GM10266 (cell line): ENCODE measurements at regions not wholly inside any gene's neighbourhood (a gene's known extent, or its start where the extent isn't known, plus 50 kb on each side); places are given as distances from the start of the nearest gene placed in this dataset.
"Not testable (repeated sequence)": the region's sequence is repeated elsewhere in the genome, so short reads cannot be mapped to it uniquely, and the experiment has no call there.

Source experiments
- DNase-seq: peaks from one replicate; pipeline ENCODE4 v3.0.0; 2012; ENCODE audit errors: extremely low spot score
- TF ChIP-seq, protein P1 (sequence below): IDR thresholded peaks from 2 replicates; pipeline ENCODE4 v1.5.1; 2012; ENCODE audit warnings: mild to moderate bottlenecking, low read depth; ENCODE audit not compliant: control insufficient read depth, insufficient read depth; ENCODE audit errors: missing control alignments

DNA sequence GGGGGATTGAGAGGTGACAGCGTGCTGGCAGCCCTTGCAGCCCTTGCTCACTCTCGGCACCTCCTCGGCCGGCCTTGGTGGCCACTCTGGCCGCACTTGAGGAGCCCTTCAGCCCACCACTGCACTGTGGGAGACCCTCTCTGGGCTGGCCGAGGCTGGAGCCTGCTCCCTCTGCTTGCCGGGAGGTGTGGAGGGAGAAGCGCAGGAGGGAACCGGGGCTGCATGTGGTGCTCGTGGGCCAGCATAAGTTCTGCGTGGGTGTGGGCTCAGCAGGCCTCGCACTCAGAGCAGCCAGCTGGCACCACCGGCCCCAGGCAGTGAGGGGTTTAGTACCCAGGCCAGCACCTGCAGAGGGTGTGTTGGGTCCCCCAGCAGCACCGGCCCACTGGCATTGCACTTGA is 912.2 kb upstream of the ADGRB3 start:
- TF ChIP-seq, protein P1, sequence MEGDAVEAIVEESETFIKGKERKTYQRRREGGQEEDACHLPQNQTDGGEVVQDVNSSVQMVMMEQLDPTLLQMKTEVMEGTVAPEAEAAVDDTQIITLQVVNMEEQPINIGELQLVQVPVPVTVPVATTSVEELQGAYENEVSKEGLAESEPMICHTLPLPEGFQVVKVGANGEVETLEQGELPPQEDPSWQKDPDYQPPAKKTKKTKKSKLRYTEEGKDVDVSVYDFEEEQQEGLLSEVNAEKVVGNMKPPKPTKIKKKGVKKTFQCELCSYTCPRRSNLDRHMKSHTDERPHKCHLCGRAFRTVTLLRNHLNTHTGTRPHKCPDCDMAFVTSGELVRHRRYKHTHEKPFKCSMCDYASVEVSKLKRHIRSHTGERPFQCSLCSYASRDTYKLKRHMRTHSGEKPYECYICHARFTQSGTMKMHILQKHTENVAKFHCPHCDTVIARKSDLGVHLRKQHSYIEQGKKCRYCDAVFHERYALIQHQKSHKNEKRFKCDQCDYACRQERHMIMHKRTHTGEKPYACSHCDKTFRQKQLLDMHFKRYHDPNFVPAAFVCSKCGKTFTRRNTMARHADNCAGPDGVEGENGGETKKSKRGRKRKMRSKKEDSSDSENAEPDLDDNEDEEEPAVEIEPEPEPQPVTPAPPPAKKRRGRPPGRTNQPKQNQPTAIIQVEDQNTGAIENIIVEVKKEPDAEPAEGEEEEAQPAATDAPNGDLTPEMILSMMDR, result no peak
- DNase-seq, result no peak

DNA sequence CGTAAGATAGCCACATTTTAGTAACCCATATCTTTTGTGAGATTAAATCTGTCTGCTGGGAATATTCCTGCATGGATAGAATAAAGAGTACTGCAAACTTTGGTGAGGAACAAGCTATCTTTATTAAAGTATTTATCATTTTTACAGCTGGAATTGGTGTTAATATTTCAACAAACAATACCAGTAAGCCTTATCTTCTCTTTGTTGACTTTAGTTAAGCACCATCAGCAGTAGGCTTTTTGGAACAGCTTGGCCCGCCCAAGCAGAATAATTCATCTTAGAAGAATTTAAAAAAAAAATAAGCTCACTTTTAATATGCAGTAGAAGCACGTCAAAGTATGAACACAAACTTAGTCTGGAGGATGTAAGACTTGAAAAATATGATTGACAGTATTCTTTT is 917.8 kb upstream of the ADGRB3 start:
- TF ChIP-seq, protein P1, result no peak
- no peak for DNase-seq

DNA sequence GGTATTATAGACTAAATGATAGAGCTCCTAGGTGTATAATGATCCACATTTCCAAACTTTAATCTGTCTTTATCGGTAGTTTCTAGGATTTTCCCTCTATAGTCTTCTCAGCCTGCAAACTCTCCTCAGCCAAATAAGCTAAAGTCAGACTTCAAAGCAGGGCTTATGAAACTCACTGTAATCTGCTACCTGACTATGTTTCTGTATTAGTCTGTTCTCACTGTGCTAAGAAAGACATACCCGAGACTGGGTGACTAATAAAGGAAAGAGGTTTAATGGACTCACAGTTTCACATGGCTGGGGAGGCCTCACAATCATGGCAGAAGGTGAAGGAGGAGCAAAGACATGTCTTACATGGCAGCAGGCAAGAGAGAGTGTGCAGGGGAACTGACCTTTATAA is 928.7 kb upstream of the ADGRB3 start:
- DNase-seq, result no peak
- TF ChIP-seq, protein P1, result no peak

DNA sequence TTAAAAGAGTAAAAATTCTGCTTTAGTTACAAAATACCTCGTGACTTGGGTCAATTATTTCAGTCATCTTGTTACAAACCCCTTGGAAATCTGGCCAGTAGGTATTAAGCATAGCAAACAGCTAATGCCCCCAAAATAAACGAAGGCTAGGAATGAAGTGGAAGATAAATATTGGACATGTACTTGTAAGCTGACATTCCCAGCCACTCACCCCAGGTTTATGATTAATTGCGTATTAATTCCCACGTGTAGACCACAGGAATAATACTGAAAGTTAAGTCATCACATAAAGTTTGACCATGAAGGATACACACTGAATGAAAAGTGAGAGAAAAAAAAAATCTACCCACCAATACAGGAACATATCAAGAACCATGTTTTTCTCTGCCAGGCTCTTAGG is 936.5 kb upstream of the ADGRB3 start:
- TF ChIP-seq, protein P1, result no peak

DNA sequence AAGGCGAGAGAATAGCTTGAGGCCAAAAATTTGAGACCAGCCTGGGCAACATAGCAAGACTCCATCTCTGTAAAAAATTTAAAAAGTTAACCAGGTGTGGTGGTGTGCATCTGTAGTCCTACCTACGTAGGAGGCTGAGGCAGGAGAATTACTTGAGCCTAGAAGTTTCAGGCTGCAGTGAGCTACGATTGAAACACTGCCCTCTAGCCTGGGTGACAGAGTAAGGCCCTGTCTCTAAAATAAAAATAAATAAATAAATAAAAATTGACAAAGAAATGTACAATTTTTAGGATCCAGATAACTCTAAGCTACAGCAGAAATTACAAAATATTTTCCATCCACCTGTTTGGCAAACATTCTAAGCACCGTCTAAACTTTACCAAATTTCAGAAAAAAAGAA is 941.0 kb upstream of the ADGRB3 start:
- DNase-seq, result no peak
- TF ChIP-seq, protein P1, result no peak

More for the DNA sequence above, 936.5 kb upstream of the ADGRB3 start:
- no peak for DNase-seq

DNA sequence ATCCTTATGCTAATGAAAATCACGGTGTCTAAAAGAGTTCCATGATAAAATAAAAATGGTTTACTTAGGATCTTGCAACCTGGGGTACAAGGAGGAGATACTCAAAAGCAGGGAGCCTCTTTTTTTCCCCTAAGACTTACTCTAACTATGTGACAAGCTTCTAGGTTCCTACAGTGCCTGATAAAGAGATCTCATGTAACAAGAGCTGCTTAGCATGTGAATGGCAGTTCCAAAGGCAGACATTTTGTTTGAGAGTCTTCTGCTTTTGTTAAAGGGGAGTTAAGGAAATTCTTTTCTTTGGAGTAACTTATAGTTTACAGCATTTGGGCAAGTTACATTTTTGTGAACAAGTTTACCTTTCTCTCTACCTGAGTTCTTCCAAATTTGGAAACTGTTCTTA is 945.8 kb upstream of the ADGRB3 start:
- TF ChIP-seq, protein P1, result no peak
- DNase-seq, result no peak

DNA sequence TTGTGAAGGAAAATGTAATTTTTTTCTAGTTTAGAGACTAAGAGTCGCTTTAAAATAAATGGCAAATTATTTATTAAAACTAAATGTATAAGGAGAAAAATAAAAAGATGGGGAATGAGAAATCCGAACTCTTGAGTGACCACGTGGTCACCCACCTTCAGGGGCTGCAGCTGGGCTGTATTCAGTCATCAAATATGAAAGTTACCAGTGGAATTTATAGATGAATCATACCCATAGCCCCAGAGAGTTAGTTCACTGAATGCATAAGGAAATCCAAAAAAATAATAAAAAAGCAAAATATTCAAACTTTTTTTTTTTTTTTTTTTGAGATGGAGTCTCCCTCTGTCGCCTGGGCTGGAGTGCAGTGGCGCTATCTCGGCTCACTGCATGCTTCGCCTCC is 947.7 kb upstream of the ADGRB3 start:
- TF ChIP-seq, protein P1, result no peak
- no peak for DNase-seq

DNA sequence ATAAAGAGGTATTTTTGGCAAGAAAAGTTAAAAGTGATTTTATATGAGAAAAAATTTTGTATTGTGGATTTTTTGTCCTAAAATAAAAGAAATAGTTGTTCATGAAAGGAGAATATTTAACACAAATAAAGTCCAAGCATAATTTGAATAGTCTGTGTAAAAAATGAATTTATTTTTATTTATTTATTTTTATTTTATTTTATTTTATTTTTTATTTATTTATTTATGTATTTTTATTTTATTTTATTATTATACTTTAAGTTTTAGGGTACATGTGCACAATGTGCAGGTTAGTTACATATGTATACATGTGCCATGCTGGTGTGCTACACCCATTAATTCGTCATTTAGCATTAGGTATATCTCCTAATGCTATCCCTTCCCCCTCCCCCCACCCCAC is 948.9 kb upstream of the ADGRB3 start:
- DNase-seq, result not testable (repeated sequence)
